NCI-H187 treated with DMSO at 0.1 percent for 48 hours (cell line): ENCODE measurements at regions not wholly inside any gene's neighbourhood (a gene's known extent, or its start where the extent isn't known, plus 50 kb on each side); places are given as distances from the start of the nearest gene placed in this dataset.

ENCODE experiments used
- DNase-seq: peaks from one replicate; lab custom pipeline; 2025; lab: John Stamatoyannopoulos, UW

GRCh38 chr16:51430716-51431369 is 279.8 kb upstream of the SALL1 start:
- DNase-seq: no peak

GRCh38 chr16:51429041-51429440 is 278.0 kb upstream of the SALL1 start:
- no peak for DNase-seq

GRCh38 chr16:51427085-51427484 is 276.0 kb upstream of the SALL1 start:
- DNase-seq: no peak

GRCh38 chr16:51426276-51426675 is 275.2 kb upstream of the SALL1 start:
- DNase-seq: no peak

- no peak for DNase-seq
These were observed 269.2 kb upstream of the SALL1 start for GRCh38 chr16:51420247-51420646.

- DNase-seq: no peak
These were observed 268.7 kb upstream of the SALL1 start for GRCh38 chr16:51419768-51420167.

GRCh38 chr16:51418258-51418657 is 267.2 kb upstream of the SALL1 start:
- DNase-seq: no peak

GRCh38 chr16:51416926-51417325 is 265.9 kb upstream of the SALL1 start:
- DNase-seq: no peak

GRCh38 chr16:51410125-51410524 is 259.1 kb upstream of the SALL1 start:
- no peak for DNase-seq

GRCh38 chr16:51409001-51409675 is 258.1 kb upstream of the SALL1 start:
- DNase-seq: no peak

- DNase-seq: no peak
These were observed 257.3 kb upstream of the SALL1 start for GRCh38 chr16:51408357-51408756.

GRCh38 chr16:51407921-51408320 is 256.9 kb upstream of the SALL1 start:
- no peak for DNase-seq

GRCh38 chr16:51407199-51407598 is 256.1 kb upstream of the SALL1 start:
- DNase-seq: no peak

GRCh38 chr16:51405361-51405760 is 254.3 kb upstream of the SALL1 start:
- DNase-seq: no peak

- DNase-seq: no peak
These were observed 253.3 kb upstream of the SALL1 start for GRCh38 chr16:51404386-51404785.

GRCh38 chr16:51402785-51403184 is 251.7 kb upstream of the SALL1 start:
- no peak for DNase-seq

- no peak for DNase-seq
These were observed 251.2 kb upstream of the SALL1 start for GRCh38 chr16:51402298-51402697.

- no peak for DNase-seq
These were observed 250.6 kb upstream of the SALL1 start for GRCh38 chr16:51401673-51402072.

GRCh38 chr16:51399908-51400670 is 249.0 kb upstream of the SALL1 start:
- no peak for DNase-seq

GRCh38 chr16:51394421-51394820 is 243.4 kb upstream of the SALL1 start:
- no peak for DNase-seq

- no peak for DNase-seq
These were observed 242.4 kb upstream of the SALL1 start for GRCh38 chr16:51393381-51394005.

- no peak for DNase-seq
These were observed 241.6 kb upstream of the SALL1 start for GRCh38 chr16:51392521-51393187.
